Astrocyte (in vitro differentiated cells and primary cell): ENCODE measurements at regions not wholly inside any gene's neighbourhood (a gene's known extent, or its start where the extent isn't known, plus 50 kb on each side); places are given as distances from the start of the nearest gene placed in this dataset.
A peak's percentile ranks its signal among the peaks of the same experiment; 100 is the strongest.

Source experiments
- DNase-seq: peaks from one replicate; pipeline ENCODE4 v3.0.0-alpha.2; 2010; ENCODE audit warnings: low read depth
- FAIRE-seq: peaks from 2 replicates; lab custom pipeline; 2011; peaks lifted over from hg19 to GRCh38; lab: Jason Lieb, UNC
- H2AFZ ChIP-seq: 2 replicates; pipeline ENCODE4 v1.6.0; 2012; ENCODE audit warnings: low read depth, low read length, inconsistent platforms
- H3K27ac ChIP-seq: 2 replicates; pipeline ENCODE4 v1.5.1; 2011; ENCODE audit warnings: low read depth, low read length, inconsistent platforms
- H3K27me3 ChIP-seq: 2 replicates; pipeline ENCODE4 v1.6.0; 2011; ENCODE audit warnings: low read length, inconsistent platforms; ENCODE audit not compliant: insufficient read depth
- H3K36me3 ChIP-seq: 2 replicates; pipeline ENCODE4 v1.5.1; 2011; ENCODE audit warnings: low read length, inconsistent platforms; ENCODE audit not compliant: insufficient read depth
- H3K4me1 ChIP-seq: 2 replicates; pipeline ENCODE4 v1.5.1; 2011; ENCODE audit warnings: low read length, inconsistent platforms; ENCODE audit not compliant: insufficient read depth
- H3K4me2 ChIP-seq: 2 replicates; pipeline ENCODE4 v1.6.0; 2012; ENCODE audit warnings: low read length, inconsistent platforms
- H3K4me3 ChIP-seq: 2 replicates; pipeline ENCODE4 v1.5.1; 2011; ENCODE audit warnings: low read depth, mild to moderate bottlenecking, low read length, inconsistent platforms; ENCODE audit not compliant: insufficient read depth
- H3K79me2 ChIP-seq: 2 replicates; pipeline ENCODE4 v1.6.0; 2012; ENCODE audit warnings: mild to moderate bottlenecking, low read length, inconsistent platforms; ENCODE audit not compliant: insufficient read depth
- H3K9ac ChIP-seq: 2 replicates; pipeline ENCODE4 v1.6.0; 2012; ENCODE audit warnings: mild to moderate bottlenecking, low read length, inconsistent platforms
- H3K9me3 ChIP-seq: 2 replicates; pipeline ENCODE4 v1.5.1; 2012; ENCODE audit warnings: low read depth, mild to moderate bottlenecking, low read length, inconsistent platforms; ENCODE audit not compliant: insufficient read depth
- H4K20me1 ChIP-seq: 2 replicates; pipeline ENCODE4 v1.6.0; 2012; ENCODE audit warnings: low read length, inconsistent platforms; ENCODE audit not compliant: insufficient read depth
- H3K27ac Mint-ChIP-seq: one replicate; pipeline ENCODE4 v1.8.0; 2021; ENCODE audit warnings: mild to moderate bottlenecking, mixed read lengths; ENCODE audit not compliant: unreplicated experiment
- H3K27me3 Mint-ChIP-seq: one replicate; pipeline ENCODE4 v1.8.0; 2021; ENCODE audit warnings: low read depth, mixed read lengths; ENCODE audit not compliant: unreplicated experiment
- H3K36me3 Mint-ChIP-seq: one replicate; pipeline ENCODE4 v1.8.0; 2021; ENCODE audit warnings: low read depth, mixed read lengths; ENCODE audit not compliant: unreplicated experiment
- H3K4me1 Mint-ChIP-seq: one replicate; pipeline ENCODE4 v1.8.0; 2021; ENCODE audit warnings: low read depth, mixed read lengths; ENCODE audit not compliant: unreplicated experiment
- H3K4me3 Mint-ChIP-seq: one replicate; pipeline ENCODE4 v1.8.0; 2021; ENCODE audit warnings: mild to moderate bottlenecking, moderate library complexity, mixed read lengths; ENCODE audit not compliant: unreplicated experiment
- H3K9me3 Mint-ChIP-seq: one replicate; pipeline ENCODE4 v1.8.0; 2021; ENCODE audit warnings: mild to moderate bottlenecking, mixed read lengths; ENCODE audit not compliant: unreplicated experiment
- CTCF ChIP-seq: IDR thresholded peaks from 2 replicates; pipeline ENCODE4 v1.5.1; 2011; ENCODE audit warnings: low read depth, mild to moderate bottlenecking, inconsistent platforms, low read length, moderate library complexity; ENCODE audit not compliant: insufficient read depth
- EZH2 ChIP-seq: IDR thresholded peaks from 2 replicates; pipeline ENCODE4 v1.6.1; 2012; ENCODE audit warnings: mild to moderate bottlenecking, low read length, inconsistent platforms; ENCODE audit not compliant: insufficient read depth

GRCh38 chr2:58875436-58875835, 634.3 kb upstream of the FANCL start:
- no peaks in the 10 kb centered on the region for H3K79me2 ChIP-seq
- Mint-ChIP-seq H3K27me3 (peaks cover 2% of the 10 kb centered on the region), H3K36me3 (no peaks in the 10 kb centered on the region), H3K27ac (no peak overlapping the region), H3K4me3 (no peak overlapping the region), H3K9me3 (no peaks in the 10 kb centered on the region), H3K4me1 (no peaks in the 10 kb centered on the region)
- H3K27me3 ChIP-seq, result peaks cover 3% of the 10 kb centered on the region
- TF ChIP-seq EZH2 (no peak), CTCF (no peak)
- FAIRE-seq, result no peak
- H3K9me3 ChIP-seq, result no peaks in the 10 kb centered on the region
- H3K4me3 ChIP-seq, result no peak overlapping the region
- no peak overlapping the region for H3K27ac ChIP-seq
- H3K4me2 ChIP-seq, result no peak overlapping the region
- no peaks in the 10 kb centered on the region for H3K4me1 ChIP-seq
- DNase-seq, result no peak
- H4K20me1 ChIP-seq, result no peaks in the 10 kb centered on the region
- no peak overlapping the region for H3K9ac ChIP-seq
- H2AFZ ChIP-seq, result no peak overlapping the region
- no peaks in the 10 kb centered on the region for H3K36me3 ChIP-seq

GRCh38 chr2:58871469-58872142, 630.5 kb upstream of the FANCL start:
- Histone ChIP-seq H3K9ac (no peak overlapping the region), H3K36me3 (no peaks in the 10 kb centered on the region), H3K9me3 (no peaks in the 10 kb centered on the region), H3K27ac (no peak overlapping the region), H3K4me1 (no peaks in the 10 kb centered on the region), H2AFZ (no peak overlapping the region), H3K4me3 (no peak overlapping the region), H3K27me3 (peaks cover 3% of the 10 kb centered on the region), H4K20me1 (no peaks in the 10 kb centered on the region), H3K79me2 (no peaks in the 10 kb centered on the region), H3K4me2 (no peak overlapping the region)
- peaks cover 2% of the 10 kb centered on the region for H3K9me3 Mint-ChIP-seq
- H3K4me3 Mint-ChIP-seq, result no peak overlapping the region
- H3K27ac Mint-ChIP-seq, result no peak overlapping the region
- no peaks in the 10 kb centered on the region for H3K4me1 Mint-ChIP-seq
- no peak for DNase-seq
- peaks cover 2% of the 10 kb centered on the region for H3K27me3 Mint-ChIP-seq
- H3K36me3 Mint-ChIP-seq, result no peaks in the 10 kb centered on the region
- no peak for FAIRE-seq
- TF ChIP-seq CTCF (peak; percentile 9), EZH2 (no peak)

- peaks cover 2% of the 10 kb centered on the region for H3K27me3 Mint-ChIP-seq
- H3K27ac Mint-ChIP-seq, result no peak overlapping the region
- no peak for FAIRE-seq
These were observed 629.6 kb upstream of the FANCL start for GRCh38 chr2:58870704-58871103.

More at GRCh38 chr2:58870704-58871103, 629.6 kb upstream of the FANCL start:
- H3K9ac ChIP-seq, result no peak overlapping the region
- no peak overlapping the region for H2AFZ ChIP-seq
- H3K36me3 ChIP-seq, result no peaks in the 10 kb centered on the region
- Mint-ChIP-seq H3K4me3 (no peak overlapping the region), H3K4me1 (peaks cover 5% of the 10 kb centered on the region), H3K9me3 (peaks cover 2% of the 10 kb centered on the region), H3K36me3 (no peaks in the 10 kb centered on the region)
- H3K9me3 ChIP-seq, result no peaks in the 10 kb centered on the region
- peaks cover 3% of the 10 kb centered on the region for H3K27me3 ChIP-seq
- H3K4me1 ChIP-seq, result no peaks in the 10 kb centered on the region
- H3K4me2 ChIP-seq, result no peak overlapping the region
- TF ChIP-seq CTCF, result no peak
- TF ChIP-seq EZH2, result no peak
- DNase-seq, result no peak
- no peaks in the 10 kb centered on the region for H4K20me1 ChIP-seq
- no peak overlapping the region for H3K4me3 ChIP-seq
- no peaks in the 10 kb centered on the region for H3K79me2 ChIP-seq
- no peak overlapping the region for H3K27ac ChIP-seq
